AG08395 (cell line): ENCODE measurements at regions not wholly inside any gene's neighbourhood (a gene's known extent, or its start where the extent isn't known, plus 50 kb on each side); places are given as distances from the start of the nearest gene placed in this dataset.

Experiments
- DNase-seq: peaks from one replicate; pipeline ENCODE4 v3.0.0; 2012; ENCODE audit warnings: mixed read lengths, low spot score

GRCh38 chr1:193787061-193787460 is 600.6 kb upstream of the B3GALT2 start:
- no peak for DNase-seq

GRCh38 chr1:193785850-193786420 is 599.5 kb upstream of the B3GALT2 start:
- no peak for DNase-seq

GRCh38 chr1:193774536-193775323 is 588.3 kb upstream of the B3GALT2 start:
- DNase-seq, result no peak

- no peak for DNase-seq
Observed at GRCh38 chr1:193771596-193771995, 585.2 kb upstream of the B3GALT2 start.

- DNase-seq, result no peak
Observed at GRCh38 chr1:193769651-193770050, 583.2 kb upstream of the B3GALT2 start.

GRCh38 chr1:193767886-193768285 is 581.5 kb upstream of the B3GALT2 start:
- no peak for DNase-seq

GRCh38 chr1:193766329-193766728 is 579.9 kb upstream of the B3GALT2 start:
- no peak for DNase-seq

- DNase-seq, result no peak
Observed at GRCh38 chr1:193763266-193763665, 576.9 kb upstream of the B3GALT2 start.

- no peak for DNase-seq
Observed at GRCh38 chr1:193762236-193762635, 575.8 kb upstream of the B3GALT2 start.

GRCh38 chr1:193755441-193755840 is 569.0 kb upstream of the B3GALT2 start:
- no peak for DNase-seq

GRCh38 chr1:193754732-193755427 is 568.5 kb upstream of the B3GALT2 start:
- no peak for DNase-seq

- no peak for DNase-seq
Observed at GRCh38 chr1:193754151-193754550, 567.7 kb upstream of the B3GALT2 start.

- no peak for DNase-seq
Observed at GRCh38 chr1:193753038-193753756, 566.8 kb upstream of the B3GALT2 start.

- no peak for DNase-seq
Observed at GRCh38 chr1:193749868-193750267, 563.5 kb upstream of the B3GALT2 start.

GRCh38 chr1:193747579-193747978 is 561.2 kb upstream of the B3GALT2 start:
- no peak for DNase-seq

GRCh38 chr1:193741228-193741627 is 554.8 kb upstream of the B3GALT2 start:
- DNase-seq, result no peak

- no peak for DNase-seq
Observed at GRCh38 chr1:193740762-193741161, 554.3 kb upstream of the B3GALT2 start.

- DNase-seq, result no peak
Observed at GRCh38 chr1:193736507-193736906, 550.1 kb upstream of the B3GALT2 start.

- DNase-seq, result no peak
Observed at GRCh38 chr1:193733674-193734073, 547.3 kb upstream of the B3GALT2 start.

GRCh38 chr1:193730017-193730416 is 543.6 kb upstream of the B3GALT2 start:
- no peak for DNase-seq

- DNase-seq, result no peak
Observed at GRCh38 chr1:193729429-193729828, 543.0 kb upstream of the B3GALT2 start.

- no peak for DNase-seq
Observed at GRCh38 chr1:193727850-193728249, 541.4 kb upstream of the B3GALT2 start.

GRCh38 chr1:193726722-193727121 is 540.3 kb upstream of the B3GALT2 start:
- no peak for DNase-seq
